GM18873 (cell line): ENCODE measurements at regions not wholly inside any gene's neighbourhood (a gene's known extent, or its start where the extent isn't known, plus 50 kb on each side); places are given as distances from the start of the nearest gene placed in this dataset.
"Not testable (repeated sequence)": the region's sequence is repeated elsewhere in the genome, so short reads cannot be mapped to it uniquely, and the experiment has no call there.

Experiments
- ATAC-seq: cut with Tn5 transposase; IDR thresholded peaks from one replicate; pipeline ENCODE4 v1.9.1; 2021; ENCODE audit warnings: mild to moderate bottlenecking, moderate library complexity, moderate number of reproducible peaks; ENCODE audit not compliant: unreplicated experiment, low FRiP score

GRCh38 chr14:22143363-22143762 lies 445.7 kb downstream of the DAD1 start:
- ATAC-seq: no peak

DNA sequence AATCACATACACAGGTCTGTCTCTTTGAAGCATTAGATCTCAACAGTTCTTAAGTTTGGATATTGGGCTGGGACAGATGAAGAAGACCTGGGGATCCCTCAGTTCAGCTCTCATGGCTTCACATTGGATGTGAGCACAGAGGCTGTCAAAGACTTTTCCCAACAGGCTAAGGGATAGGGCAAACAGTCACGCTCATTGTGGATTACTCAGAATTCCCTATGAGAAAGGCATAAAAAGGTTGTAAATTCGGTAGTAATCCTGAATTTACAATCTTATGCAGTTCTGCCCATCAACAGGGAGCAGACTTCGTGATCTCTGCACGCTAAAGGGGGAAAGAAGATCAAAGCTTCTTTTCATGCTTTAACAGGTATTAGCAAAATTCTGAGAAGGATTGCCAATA lies 448.4 kb downstream of the DAD1 start:
- ATAC-seq: no peak

DNA sequence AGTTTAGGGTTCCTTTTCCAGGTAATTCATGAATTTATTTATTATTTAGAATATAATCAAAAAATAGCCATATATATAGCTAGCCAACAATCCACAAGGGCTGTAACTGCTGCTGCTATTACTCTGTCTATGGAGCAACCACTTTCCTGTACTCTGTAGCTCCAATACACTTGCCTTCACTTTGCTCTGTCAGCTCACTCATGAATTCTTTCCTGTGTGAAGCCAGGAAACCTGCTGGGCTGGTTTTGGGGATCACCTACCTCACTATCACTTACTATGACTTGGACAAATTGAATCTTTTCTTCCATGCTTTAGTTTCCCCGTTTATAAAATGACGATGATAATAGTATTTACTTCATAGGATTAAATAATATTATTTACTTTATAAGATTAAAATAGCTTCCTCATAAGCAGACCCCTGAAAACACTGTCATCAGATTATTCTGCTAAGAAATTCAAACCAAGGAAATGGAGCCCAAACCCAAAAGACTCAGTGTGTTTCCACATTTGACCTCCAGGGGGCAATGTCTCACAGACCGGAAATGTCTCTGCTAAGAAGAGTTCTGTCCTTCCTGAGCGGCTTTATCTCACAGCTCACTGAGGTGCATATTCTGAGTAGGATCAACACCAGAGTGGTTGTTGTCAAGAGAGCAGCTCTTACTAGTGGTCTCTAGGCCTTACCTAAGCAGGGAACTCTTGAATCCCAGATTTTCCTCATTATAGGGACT lies 457.1 kb downstream of the DAD1 start:
- ATAC-seq: no peak

DNA sequence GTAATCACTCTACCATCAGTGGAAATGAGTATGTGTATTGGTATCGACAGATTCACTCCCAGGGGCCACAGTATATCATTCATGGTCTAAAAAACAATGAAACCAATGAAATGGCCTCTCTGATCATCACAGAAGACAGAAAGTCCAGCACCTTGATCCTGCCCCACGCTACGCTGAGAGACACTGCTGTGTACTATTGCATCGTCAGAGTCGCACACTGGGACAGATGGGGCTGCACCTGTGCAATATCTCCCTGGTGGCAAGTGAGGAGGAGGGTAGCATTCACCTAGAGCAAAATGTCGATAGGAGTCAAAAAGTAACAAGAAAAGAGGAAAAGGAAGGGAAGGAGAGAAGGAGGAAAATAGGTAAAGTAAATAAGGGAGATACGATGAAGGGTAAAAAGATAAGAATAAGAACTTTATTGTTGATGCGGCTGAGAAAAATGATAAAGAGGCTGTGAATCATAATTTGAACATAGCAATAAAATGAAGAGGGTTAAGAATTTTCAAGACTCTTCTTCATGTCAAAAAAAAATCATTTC lies 450.5 kb upstream of the OR4E1 start:
- ATAC-seq: no peak

- ATAC-seq: no peak
These were observed 449.4 kb upstream of the OR4E1 start for GRCh38 chr14:22122829-22123560.

DNA sequence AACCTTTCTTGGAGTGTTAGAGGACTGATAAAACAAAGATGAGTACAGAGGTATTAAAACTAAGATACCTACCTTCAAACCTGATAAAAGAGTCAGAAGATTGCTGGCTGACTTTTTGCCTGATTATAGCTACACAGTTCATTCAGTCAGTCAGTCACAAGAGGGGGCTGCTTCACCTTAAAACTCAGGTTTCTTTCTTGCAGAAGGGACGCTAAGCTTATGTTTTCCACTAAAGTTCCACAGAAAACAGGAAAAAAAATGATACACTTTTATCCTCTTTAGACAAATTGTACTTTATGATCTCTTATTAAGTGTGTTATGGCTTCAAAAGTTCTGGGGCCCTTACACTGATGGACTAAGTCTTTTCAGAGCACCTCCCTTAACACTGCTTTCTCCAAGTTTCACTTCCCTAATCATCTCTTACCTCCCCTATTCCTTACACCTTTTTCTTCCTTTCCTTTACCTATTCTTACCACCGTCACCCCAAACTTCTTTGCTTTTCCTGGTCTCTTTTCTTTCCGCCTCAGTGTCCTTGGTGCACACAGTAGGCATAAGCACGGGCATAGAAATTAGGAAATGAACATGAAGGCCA lies 448.7 kb upstream of the OR4E1 start:
- ATAC-seq: no peak

GRCh38 chr14:22118899-22119477 lies 445.4 kb upstream of the OR4E1 start:
- no peak for ATAC-seq

DNA sequence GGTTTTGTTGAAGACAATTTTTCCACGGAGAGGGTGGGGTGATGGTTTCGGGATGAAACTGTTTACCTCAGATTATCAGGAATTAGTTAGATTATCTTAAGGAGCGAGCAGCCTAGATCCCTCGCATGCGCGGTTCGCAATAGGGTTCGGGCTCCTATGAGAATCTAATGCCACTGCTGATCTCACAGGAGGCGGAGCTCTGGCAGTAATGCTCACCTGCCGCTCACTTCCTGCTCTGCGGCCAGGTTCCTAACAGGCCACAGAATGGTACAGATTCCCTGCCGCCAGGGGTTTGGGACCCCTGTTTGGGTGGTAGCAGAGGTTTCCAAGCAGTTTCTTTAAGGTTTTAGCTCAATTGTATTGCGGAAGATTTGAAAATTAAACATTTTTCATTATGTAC lies 439.8 kb upstream of the OR4E1 start:
- no peak for ATAC-seq

DNA sequence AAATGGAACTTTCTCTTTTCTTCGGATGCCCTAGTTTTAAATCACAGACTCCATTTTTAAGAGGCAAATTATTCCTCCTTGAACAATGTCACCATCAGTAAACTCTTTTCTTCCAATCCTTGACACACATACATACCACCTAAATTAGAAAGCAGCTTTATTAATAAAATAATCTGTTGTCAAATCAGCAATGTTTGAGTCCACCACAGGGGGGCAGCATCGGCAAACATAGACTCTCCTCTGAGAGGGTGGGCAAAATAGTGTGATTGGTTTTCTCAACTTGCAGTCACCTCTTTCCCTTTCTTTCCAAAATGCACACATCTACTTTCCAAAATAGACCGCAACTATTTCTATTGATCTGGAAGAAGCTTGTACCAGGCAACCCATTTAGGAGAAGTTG lies 438.4 kb upstream of the OR4E1 start:
- ATAC-seq: no peak

DNA sequence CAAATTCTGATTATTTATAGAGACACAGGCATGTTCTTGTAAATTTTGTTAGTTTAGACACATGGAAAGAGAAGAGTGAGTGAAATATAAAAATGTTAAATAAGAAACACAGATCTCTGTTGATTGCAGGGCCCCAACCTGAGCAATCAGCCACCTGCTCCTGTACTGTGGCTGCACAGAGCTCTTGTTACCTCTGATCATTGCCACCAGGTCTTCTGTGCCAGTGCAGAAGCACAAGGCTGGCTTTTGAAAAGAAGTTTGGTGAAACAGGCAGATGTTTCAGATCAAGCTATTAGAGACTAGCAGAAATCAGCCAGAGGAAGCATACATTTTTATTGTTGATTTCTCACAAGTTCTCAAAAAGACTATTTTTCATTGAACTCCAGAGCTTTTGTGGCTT lies 434.1 kb upstream of the OR4E1 start:
- ATAC-seq: no peak

DNA sequence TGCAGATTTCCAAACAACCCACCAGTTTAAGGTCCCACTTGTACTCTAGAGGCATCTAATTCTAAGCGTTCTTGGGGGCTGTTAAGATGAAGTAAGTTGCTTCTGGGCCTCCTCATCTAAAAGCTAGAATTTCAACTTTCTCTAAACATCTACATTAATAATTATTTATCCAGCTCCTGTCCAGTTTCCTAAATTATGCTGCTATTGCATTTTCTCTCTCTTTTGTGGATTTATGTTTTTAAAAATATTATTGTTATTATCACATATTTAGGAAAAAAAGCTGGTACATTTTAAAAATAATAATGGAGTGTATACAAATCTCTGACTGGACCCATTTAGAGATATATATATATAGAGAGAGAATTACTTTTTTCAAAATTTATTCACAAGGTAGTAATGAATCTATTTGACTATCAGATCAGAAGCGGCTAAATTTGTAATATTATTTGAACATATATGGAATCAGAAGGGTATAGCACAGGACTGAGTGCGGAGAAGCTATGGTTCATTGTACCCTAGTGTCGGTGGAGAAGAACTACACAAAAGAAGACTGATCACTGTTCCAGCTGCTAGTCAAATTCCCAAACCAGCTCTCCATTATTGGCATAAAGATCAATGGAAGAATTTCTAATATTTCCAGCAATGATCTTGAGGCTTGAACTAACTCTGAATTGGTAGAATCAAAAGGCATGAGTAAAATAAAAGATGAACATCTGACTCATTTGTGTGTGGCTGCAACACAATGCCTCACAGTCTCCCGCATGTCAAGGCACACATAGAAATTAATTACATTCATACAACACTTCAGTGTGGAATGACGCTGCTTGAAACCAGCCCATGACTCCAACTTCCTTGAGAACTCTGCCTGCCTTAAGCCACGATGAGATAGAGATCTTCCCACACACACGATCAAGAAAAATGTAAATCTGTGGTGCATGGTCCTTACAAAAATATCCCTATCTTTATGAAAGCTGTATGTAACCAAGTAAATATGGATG lies 433.4 kb upstream of the OR4E1 start:
- no peak for ATAC-seq

GRCh38 chr14:22105624-22106006 lies 432.0 kb upstream of the OR4E1 start:
- no peak for ATAC-seq

DNA sequence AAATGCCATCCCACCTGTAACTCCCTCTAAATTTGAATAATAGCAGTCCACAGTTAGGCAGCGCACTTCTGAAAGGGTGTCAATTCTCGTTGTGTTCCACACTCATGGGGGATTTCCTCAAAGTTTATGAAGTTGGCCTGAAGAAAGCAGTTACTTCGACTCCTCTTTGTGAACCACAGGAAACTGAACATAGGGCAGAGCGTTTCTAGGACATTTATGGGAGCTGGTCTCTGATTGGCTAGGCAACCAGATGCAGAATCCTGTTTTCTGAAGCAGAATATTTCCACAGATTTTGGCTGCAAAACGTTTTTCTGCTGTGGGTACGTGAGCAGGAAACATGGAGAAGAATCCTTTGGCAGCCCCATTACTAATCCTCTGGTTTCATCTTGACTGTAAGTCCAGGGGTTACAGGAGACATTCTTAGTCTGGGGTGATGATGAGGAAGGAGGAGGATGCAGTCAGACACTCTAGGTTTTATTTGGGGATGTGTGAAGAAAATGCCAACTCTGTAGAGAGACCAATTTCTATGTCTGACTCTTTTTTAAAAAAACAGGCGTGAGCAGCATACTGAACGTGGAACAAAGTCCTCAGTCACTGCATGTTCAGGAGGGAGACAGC lies 431.5 kb upstream of the OR4E1 start:
- no peak for ATAC-seq

DNA sequence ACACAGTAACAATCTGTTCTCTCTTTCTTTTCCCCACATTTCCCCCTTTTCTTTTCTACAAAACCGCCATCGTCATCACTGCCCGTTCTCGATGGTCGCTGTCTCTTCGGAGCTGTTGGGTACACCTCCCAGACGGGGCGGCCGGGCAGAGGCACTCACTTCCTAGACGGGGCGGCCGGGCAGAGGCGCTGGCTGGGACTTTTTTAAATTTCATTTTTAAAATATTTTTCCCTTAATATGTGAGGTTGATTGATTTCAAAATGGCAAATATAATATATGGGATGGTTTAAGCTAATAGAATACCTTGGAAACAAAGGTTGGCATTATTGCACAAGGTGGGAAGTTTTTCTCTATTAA lies 427.1 kb upstream of the OR4E1 start:
- not testable (repeated sequence) for ATAC-seq

DNA sequence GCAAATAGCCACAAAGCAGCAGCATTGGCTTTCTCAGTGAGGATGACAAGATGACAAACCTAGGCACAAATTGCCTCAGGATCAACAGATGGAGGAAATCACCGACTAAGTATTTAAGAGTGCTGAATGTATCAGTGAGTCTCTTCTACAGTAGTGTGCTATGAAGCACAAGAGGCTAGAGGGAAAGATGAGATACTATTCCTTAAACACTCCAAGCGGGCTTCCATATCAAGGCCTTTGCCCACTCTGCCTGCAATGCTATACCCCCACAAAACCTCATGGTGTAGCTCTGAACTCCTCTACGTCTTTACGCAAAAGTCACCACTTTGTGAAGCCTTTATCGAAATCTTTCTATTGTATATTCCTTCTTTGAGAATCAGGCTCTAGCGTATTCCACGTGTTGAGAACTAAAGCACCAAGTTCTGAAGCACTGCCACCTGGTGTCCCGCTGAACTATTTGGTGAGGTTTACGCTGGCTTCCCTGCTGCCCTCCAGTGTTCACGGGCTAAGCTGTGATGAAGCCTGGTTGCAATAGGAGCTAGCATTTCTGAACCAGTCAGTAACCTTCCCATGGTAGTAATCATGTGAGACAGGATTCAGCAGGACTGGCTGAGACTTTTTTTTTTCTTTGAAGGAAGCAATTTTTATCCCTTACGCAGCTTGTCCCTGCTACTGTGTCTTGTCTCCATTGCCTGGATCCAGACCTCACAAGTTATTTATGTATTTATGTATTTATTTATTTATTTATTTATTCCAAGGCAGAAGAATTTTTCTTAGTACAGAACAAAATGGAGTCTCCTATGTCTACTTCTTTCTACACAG lies 426.5 kb upstream of the OR4E1 start:
- no peak for ATAC-seq

DNA sequence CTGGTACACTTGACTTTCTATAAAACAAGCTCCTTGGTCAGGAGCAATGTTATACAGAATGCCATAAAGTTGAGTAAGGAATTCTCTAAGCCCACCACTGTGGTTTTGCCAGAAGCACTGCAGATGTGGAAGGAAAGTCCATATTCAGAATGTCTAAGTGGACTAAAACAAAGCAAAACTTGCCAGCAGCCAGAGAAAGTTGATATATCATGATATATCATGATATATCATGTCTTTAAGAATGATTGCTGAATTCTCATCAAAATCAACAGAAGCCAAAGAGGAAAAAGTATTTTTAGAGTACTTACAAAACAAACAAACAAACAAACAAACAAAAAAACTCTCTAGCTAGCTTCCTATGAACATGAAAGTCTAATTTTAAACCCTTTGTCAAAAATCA lies 424.8 kb upstream of the OR4E1 start:
- ATAC-seq: no peak

DNA sequence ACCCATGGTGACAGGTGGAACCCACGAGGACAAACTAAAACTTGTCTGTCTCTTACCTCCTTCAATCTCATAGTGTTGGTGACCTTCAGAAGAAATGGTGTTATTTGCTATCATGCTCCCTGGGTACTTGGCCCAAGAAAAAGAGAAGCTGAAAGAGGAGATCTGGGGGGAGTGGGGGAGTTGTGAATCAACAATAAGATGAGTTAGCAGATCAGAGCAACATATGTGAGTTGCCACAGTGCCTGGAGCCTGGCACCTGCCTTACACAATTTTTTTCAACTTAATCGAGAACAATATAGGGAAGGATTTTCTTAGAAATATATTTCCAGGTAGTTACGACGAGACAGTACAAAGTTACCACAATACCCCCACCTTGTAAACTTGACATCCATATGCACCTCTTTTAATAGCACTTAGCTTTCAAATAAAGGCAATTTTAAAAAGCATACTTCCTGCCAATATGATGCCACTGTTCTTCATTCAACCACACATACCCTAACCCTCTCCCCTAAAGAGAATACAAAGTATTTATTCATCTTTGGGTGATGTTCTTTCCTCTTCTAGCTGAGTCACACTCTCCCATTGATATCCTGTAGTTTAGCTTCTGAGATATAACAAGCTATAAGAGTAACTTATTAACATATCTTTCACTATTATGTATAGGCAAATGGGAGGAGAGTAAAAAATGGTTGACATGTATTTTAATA lies 424.1 kb upstream of the OR4E1 start:
- no peak for ATAC-seq

- ATAC-seq: no peak
These were observed 423.5 kb upstream of the OR4E1 start for GRCh38 chr14:22097072-22097471.
